ENCODE measurements at regions not wholly inside any gene's neighbourhood (a gene's known extent, or its start where the extent isn't known, plus 50 kb on each side); places are given as distances from the start of the nearest gene placed in this dataset.

DNA sequence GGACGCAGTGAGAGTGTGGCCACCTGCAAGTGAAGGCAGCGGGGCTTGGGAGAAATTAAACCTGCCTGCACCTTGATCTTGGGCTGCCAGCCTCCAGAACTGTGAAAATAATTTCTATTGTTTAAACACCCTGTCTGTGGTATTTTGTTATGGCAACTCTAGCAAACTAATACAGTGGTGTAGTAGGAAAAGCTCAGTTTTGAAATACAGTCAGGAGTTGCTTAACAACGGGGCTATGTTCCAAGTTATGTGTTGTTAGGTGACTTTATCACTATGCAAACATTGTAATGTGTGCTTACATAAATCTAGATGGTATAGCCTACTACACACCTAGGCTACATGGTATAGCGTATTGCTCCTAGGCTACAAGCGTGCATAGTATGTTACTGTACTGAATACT lies 93.4 kb upstream of the FN1 start:
- no peak for DNase-seq

- no peak for DNase-seq
Measured at GRCh38 chr2:215528555-215528954, 92.7 kb upstream of the FN1 start.

GRCh38 chr2:215527736-215528135 lies 91.9 kb upstream of the FN1 start:
- no peak for DNase-seq

DNA sequence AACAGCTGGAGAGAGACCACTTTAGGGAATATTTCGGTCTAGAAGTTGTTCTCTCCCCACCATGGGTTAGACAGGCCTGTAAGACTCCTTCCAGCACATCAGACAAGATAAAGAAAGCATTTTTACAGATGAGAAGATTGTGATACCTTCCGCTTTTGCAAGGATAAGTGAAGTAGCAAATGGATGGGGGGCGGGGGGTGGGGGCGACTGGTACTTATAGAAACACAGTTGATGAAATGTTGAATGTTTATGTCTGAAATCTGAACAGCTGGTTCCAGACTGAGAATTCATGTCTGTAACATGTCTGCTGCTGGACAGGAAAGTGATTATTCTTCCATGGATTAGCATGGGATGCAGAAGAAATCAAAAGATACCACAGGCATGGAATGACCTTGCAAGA lies 90.5 kb upstream of the FN1 start:
- no peak for DNase-seq

DNA sequence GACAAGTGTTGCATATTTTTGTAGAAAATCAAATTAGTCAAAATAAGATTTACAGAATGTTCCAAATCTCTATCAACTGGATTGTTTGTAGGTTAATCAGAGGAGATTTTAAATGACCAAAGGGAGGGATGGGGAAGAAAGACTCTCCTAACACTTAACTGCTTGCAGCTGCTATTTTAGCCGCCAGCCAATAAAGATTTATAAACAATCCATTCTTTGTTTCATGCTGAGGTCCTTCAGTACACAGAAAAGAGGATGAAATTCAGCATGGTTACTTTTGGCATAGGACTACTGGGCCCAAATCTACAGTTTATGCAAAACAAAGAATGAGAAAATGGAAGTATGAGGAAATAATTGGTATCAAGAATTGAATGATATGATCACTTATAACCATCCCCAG lies 86.4 kb upstream of the FN1 start:
- DNase-seq: no peak

DNA sequence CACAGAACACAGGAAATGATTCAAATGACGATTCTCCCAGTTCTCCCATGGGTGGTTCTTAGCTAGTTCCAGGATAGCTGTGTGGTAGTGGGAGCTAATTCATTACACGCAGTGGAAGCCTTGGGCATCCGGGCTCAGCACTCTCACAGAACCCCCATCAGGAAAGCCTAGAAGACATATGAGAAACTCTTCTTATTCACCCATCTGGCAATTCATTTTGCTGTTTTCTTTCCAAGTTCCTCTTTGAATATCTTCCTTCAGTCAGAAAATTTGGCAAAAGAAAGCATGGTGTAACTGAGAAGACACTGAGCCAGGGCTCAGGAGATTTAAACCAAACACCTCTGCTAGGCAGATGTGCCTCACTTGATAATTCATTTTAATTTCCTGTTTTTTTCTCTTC lies 85.2 kb upstream of the FN1 start:
- DNase-seq: no peak

- DNase-seq: no peak
Measured at GRCh38 chr2:215517391-215517790, 81.5 kb upstream of the FN1 start.

GRCh38 chr2:215514516-215514915 lies 78.6 kb upstream of the FN1 start:
- DNase-seq: no peak

- DNase-seq: no peak
Measured at GRCh38 chr2:215511454-215512346, 75.8 kb upstream of the FN1 start.

GRCh38 chr2:215507836-215508235 lies 72.0 kb upstream of the FN1 start:
- no peak for DNase-seq

DNA sequence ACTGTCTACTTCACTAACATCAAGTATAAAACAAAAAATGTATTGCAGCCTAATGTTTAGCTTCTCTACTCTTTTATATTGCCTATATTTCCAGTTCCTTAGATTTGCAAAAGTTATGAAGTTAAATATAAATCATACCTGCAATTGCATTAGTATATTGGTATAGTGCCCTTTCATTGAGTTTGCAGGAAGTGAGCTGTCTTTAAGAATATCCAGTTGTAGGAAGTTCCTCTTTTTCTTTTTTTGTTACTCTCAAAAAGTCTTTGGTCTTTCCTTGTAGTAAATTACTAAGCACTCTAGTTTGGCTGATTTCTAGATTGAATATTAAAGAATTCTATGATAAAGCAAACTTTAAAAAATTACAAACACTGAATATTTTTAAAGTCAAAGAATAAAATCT lies 71.3 kb upstream of the FN1 start:
- no peak for DNase-seq

- DNase-seq: no peak
Measured at GRCh38 chr2:215506604-215506990, 70.7 kb upstream of the FN1 start.

- DNase-seq: no peak
Measured at GRCh38 chr2:215505044-215505786, 69.3 kb upstream of the FN1 start.

DNA sequence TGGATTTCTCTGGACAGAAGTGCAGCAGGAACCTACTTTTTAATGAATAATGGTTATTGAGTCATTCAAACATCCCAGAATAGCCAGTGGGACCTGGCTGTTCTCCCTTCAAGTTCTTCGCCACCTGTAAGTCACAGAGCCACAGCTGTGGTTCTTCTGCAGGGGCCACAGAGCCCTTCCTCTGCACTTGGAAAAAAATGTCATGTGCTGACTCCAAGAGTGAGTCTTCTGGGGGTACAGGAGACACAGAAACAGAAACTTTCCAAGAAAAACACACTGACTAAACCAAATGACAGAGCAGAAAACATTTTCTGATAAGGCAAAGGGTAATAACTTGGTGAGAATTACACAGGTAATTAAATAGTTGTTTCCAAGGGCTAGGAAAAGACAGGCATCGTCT lies 68.7 kb upstream of the FN1 start:
- no peak for DNase-seq

DNA sequence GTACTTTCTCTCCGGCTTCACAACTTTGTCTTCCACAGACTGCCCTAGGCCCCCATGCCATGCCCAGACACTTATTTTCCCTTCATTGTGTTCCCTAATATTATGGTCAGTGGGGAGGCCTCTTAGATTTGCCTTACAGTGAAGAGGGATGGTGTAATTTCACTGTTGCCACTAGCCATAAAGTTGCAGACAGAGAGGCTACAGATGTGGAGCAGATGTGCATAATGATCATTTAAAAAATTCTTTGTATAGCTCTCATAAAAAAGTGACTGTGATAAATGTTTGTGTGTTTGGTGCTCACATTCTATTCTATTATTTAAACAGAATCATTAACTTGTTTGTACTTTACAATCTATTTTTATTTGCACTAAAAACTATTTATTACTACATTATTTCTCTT lies 67.5 kb upstream of the FN1 start:
- DNase-seq: no peak

GRCh38 chr2:215500466-215500865 lies 64.6 kb upstream of the FN1 start:
- DNase-seq: no peak

DNA sequence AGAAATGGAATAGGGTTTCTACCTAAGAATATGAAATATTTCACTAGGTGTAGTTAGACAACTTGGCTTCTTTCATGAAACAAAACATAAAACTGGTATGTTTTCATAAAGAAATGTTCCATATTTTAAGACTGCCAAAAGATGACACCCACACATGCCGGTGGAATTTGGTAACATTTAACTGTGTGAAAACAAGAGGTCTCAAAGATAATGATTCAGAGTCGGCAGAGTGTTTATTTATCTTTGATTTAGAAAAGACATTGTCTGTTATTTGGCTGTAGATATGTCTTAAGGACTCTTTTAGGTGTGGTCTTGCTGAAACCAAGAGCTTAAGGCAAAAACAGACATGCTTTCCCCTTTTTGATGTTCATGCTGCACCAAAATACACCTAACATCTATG lies 63.5 kb upstream of the FN1 start:
- no peak for DNase-seq

DNA sequence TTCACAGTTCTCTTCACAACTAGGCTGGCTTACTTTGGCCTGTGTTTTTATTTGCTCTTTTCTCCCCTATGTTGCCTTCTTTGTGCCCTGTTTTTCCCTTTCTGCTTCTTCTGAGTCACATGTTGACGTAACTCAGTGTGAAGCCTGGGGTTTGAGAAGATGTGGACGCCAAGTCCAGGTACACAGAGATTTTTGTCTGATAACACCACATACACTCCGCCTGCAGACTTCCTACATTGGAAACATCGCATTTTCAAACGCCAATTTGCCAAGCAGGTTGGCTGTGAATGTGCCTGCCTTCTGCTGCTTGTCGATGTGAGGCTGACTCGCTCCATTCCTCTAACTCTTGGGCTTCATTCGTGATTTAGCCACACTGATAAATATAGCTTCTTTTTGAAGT lies 62.6 kb upstream of the FN1 start:
- no peak for DNase-seq

DNA sequence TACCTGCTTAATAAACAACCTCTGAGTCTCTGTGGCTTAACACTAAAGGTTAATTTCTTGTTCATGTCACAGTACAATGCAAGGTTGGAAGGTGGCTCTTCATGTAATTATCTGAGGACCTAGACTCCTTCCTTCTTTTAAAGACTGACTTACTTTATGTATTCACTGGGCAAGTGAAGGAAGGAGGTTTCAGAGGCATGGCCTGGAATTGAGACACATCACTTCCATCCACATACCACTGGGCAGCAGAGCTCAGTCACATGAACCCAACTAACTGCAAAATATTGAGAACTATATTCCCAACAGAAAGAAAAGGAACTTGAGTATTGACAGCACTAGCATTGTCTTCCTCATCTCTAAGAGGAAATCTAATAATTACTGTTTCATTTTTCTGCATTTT lies 57.5 kb upstream of the FN1 start:
- DNase-seq: no peak

GRCh38 chr2:215489288-215489848 lies 53.5 kb upstream of the FN1 start:
- no peak for DNase-seq

- DNase-seq: no peak
Measured at GRCh38 chr2:215487002-215487372, 51.1 kb upstream of the FN1 start.

DNA sequence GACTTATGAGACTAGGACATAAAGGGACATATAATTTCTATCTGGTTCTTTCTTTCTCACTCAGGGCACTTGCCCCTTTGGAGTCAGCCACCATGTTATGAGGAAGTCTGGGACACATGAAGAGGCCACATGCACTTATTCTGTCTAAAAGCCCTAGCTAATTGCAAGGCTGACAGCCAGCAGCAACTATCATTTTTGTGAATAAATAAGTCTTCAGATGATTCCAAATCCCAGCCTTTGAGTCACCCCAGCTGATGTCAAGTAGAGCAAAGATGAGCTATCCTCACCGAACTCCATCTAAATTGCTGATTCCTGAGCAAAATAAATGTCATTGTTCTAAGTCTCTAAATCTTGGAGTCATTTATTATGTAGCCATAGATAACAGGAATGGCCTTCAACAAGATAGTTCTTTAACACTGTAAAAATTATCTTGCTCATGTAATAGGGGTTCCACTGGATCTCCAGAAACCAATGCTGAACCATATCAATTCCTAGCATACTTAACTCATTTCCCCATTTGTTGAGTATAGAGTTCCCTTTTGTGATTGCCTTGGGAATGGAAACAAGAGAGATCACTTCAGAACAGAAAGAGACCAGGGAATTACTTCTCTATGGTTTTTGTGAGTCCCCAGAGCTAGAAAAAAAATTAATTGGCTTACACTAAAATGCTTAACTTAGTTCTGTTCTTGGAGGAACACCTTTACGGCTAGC lies 50.6 kb upstream of the FN1 start:
- DNase-seq: no peak

All from NCI-H1436 treated with DMSO at 0.1 percent for 48 hours (cell line).